ENCODE measurements at regions not wholly inside any gene's neighbourhood (a gene's known extent, or its start where the extent isn't known, plus 50 kb on each side); places are given as distances from the start of the nearest gene placed in this dataset.
A peak's percentile ranks its signal among the peaks of the same experiment; 100 is the strongest.

GRCh38 chr7:91579837-91580236 lies 300.7 kb downstream of the MTERF1 start:
- H3K27me3 ChIP-seq, result no peaks in the 10 kb centered on the region
- no peaks in the 10 kb centered on the region for H3K9me3 ChIP-seq
- no peak overlapping the region for H3K27ac ChIP-seq (replicated peaks in 1 of 4)
- DNase-seq (ENCODE audit: extremely low spot score), result peak; percentile 26
- intact Hi-C loops (cut with DNase I), result loop anchor here (10.0 kb wide), 1 partner anchor 445 kb away; no protein-coding TSS in a partner anchor
- 94% methylated on average over 9 of the region's 9 CpGs for WGBS
- H3K4me3 ChIP-seq, result no peak overlapping the region
- no peaks in the 10 kb centered on the region for H3K4me1 ChIP-seq
- no peak for TF ChIP-seq POLR2A (IDR thresholded peaks at IDR 0.05; ENCODE audit: low read depth)
- no peak for TF ChIP-seq CTCF (IDR thresholded peaks at IDR 0.05)
- TF ChIP-seq EP300 (IDR thresholded peaks at IDR 0.05), result no peak
- no peak for TF ChIP-seq POLR2AphosphoS5 (IDR thresholded peaks at IDR 0.05)
- H3K36me3 ChIP-seq, result no peaks in the 10 kb centered on the region

DNA sequence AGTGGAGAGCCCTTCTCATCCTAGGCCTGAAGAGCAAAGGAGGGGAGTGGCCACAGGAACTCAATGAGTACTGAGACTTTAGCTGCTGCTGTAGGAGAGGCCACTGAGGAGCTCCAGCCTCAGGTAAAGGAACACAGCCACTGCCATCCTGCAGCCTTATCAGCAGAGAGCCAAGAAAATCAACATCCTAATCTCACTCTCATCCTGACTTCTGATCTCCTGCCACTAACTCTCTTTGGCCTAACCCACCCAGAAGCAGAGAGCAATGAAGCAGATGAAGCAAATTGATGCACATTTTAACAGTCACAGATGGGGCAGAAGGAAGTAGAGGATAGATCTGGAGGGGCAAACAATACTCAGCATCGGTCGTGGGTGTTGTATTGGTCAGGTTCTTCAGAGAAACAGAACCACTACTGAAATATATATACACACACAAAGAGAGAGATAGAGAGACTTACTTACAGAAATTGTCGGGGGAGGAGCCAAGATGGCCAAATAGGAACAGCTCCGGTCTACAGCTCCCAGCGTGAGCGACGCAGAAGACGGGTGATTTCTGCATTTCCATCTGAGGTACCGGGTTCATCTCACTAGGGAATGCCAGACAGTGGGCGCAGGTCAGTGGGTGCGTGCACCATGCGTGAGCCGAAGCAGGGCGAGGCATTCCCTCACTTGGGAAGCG lies 297.6 kb downstream of the MTERF1 start:
- H3K27ac ChIP-seq (replicated peaks in 1 of 4), result no peak overlapping the region
- H3K4me3 ChIP-seq, result no peak overlapping the region
- intact Hi-C loops (cut with DNase I), result no loop called here
- no peaks in the 10 kb centered on the region for H3K4me1 ChIP-seq
- 89% methylated on average over 15 of the region's 15 CpGs for WGBS
- H3K9me3 ChIP-seq, result no peaks in the 10 kb centered on the region
- no peaks in the 10 kb centered on the region for H3K36me3 ChIP-seq
- DNase-seq (ENCODE audit: extremely low spot score), result peak; percentile 68
- TF ChIP-seq POLR2A (IDR thresholded peaks at IDR 0.05; ENCODE audit: low read depth) (no peak), CTCF (IDR thresholded peaks at IDR 0.05) (no peak), POLR2AphosphoS5 (IDR thresholded peaks at IDR 0.05) (no peak), EP300 (IDR thresholded peaks at IDR 0.05) (no peak)
- H3K27me3 ChIP-seq, result no peaks in the 10 kb centered on the region

- no peaks in the 10 kb centered on the region for H3K9me3 ChIP-seq
- TF ChIP-seq EP300 (IDR thresholded peaks at IDR 0.05) (no peak), POLR2AphosphoS5 (IDR thresholded peaks at IDR 0.05) (no peak), CTCF (IDR thresholded peaks at IDR 0.05) (no peak), POLR2A (IDR thresholded peaks at IDR 0.05; ENCODE audit: low read depth) (no peak)
- H3K4me1 ChIP-seq, result no peaks in the 10 kb centered on the region
- H3K4me3 ChIP-seq, result no peak overlapping the region
- H3K27ac ChIP-seq (replicated peaks in 1 of 4), result no peak overlapping the region
- WGBS, result 45% methylated on average over 2 of the region's 2 CpGs
- intact Hi-C loops (cut with DNase I), result no loop called here
- H3K36me3 ChIP-seq, result no peaks in the 10 kb centered on the region
- no peak for DNase-seq (ENCODE audit: extremely low spot score)
- no peaks in the 10 kb centered on the region for H3K27me3 ChIP-seq
Observed at GRCh38 chr7:91596287-91596686, 284.2 kb downstream of the MTERF1 start.

GRCh38 chr7:91598791-91599190 lies 281.7 kb downstream of the MTERF1 start:
- no peak for TF ChIP-seq CTCF (IDR thresholded peaks at IDR 0.05)
- no peak for TF ChIP-seq POLR2A (IDR thresholded peaks at IDR 0.05; ENCODE audit: low read depth)
- no peak for TF ChIP-seq POLR2AphosphoS5 (IDR thresholded peaks at IDR 0.05)
- TF ChIP-seq EP300 (IDR thresholded peaks at IDR 0.05), result no peak
- 80% methylated on average over 1 of the region's 1 CpG for WGBS
- no peaks in the 10 kb centered on the region for H3K27me3 ChIP-seq
- no peaks in the 10 kb centered on the region for H3K36me3 ChIP-seq
- H3K9me3 ChIP-seq, result no peaks in the 10 kb centered on the region
- intact Hi-C loops (cut with DNase I), result no loop called here
- no peak overlapping the region for H3K27ac ChIP-seq (replicated peaks in 1 of 4)
- no peak overlapping the region for H3K4me3 ChIP-seq
- H3K4me1 ChIP-seq, result no peaks in the 10 kb centered on the region
- no peak for DNase-seq (ENCODE audit: extremely low spot score)

DNA sequence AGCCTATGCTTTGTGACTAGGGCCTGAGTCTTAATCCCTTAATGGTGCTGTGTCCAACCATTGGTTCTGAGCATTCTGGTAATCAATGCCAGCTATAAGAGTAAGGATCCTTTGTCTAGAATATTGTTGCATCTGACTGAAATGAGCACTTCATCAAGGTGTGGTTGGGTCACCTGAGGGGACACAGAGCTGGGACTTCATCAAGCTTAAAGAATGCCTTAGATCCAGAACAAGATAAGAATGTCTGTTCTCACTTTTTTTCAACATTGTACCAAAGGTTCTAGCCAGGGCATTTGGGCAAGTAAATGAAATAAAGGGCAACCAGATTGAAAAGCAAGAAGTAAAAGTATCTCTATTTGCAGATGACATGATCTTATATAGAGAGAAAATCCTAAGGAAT lies 280.4 kb downstream of the MTERF1 start:
- no peaks in the 10 kb centered on the region for H3K9me3 ChIP-seq
- H3K27me3 ChIP-seq, result no peaks in the 10 kb centered on the region
- no peaks in the 10 kb centered on the region for H3K36me3 ChIP-seq
- intact Hi-C loops (cut with DNase I), result no loop called here
- no peak for DNase-seq (ENCODE audit: extremely low spot score)
- no peak overlapping the region for H3K27ac ChIP-seq (replicated peaks in 1 of 4)
- no peaks in the 10 kb centered on the region for H3K4me1 ChIP-seq
- TF ChIP-seq POLR2A (IDR thresholded peaks at IDR 0.05; ENCODE audit: low read depth), result no peak
- TF ChIP-seq CTCF (IDR thresholded peaks at IDR 0.05), result no peak
- no peak for TF ChIP-seq POLR2AphosphoS5 (IDR thresholded peaks at IDR 0.05)
- TF ChIP-seq EP300 (IDR thresholded peaks at IDR 0.05), result no peak
- no peak overlapping the region for H3K4me3 ChIP-seq

Data from esophagus muscularis mucosa (tissue), 4 donors.